T-cell (primary cell): ENCODE measurements at regions not wholly inside any gene's neighbourhood (a gene's known extent, or its start where the extent isn't known, plus 50 kb on each side); places are given as distances from the start of the nearest gene placed in this dataset.
A peak's percentile ranks its signal among the peaks of the same experiment; 100 is the strongest.

Experiments
- ATAC-seq, 4 experiments: fragments of 200-7000 bp in 3 of 4; fragments of 150-1000 bp in 1 of 4; cut with Tn5 transposase; replicated peaks in 1 of 4; 1 replicate in 3 of 4; 2 replicates in 1 of 4; pipeline ENCODE4 v1.10.0; 2021; ENCODE audit warnings: moderate library complexity in 3 of 4, mild to moderate bottlenecking in 2 of 4, moderate number of reproducible peaks in 1 of 4
- CTCF ChIA-PET, 2 donors: fragments of 300-600 bp; sonication (Branson Sonifier 250); formaldehyde crosslinking; loops; one replicate each; lab custom pipeline; 2022; ENCODE audit warnings: antibody characterized with exemption in 2 of 2; lab: Charles Lee
- POLR2A ChIA-PET, 2 donors: fragments of 300-600 bp; sonication (Branson Sonifier 250); formaldehyde crosslinking; loops; one replicate each; lab custom pipeline; 2022; ENCODE audit warnings: antibody characterized with exemption in 2 of 2; lab: Charles Lee
- DNase-seq, 35 experiments: peaks; one replicate each; pipeline versions ENCODE4 v3.0.0 to v3.0.0-alpha.2; 2013 to 2023
- H3K27ac ChIP-seq: one replicate; pipeline ENCODE4 v1.5.1; 2013; ENCODE audit warnings: low read length
- H3K27me3 ChIP-seq, 2 experiments: replicated peaks in 1 of 2; 1 replicate in 1 of 2; 2 replicates in 1 of 2; pipeline versions ENCODE4 v1.6.1 to v1.7.0; 2013; ENCODE audit warnings: low read length in 1 of 2, mixed read lengths in 1 of 2; ENCODE audit not compliant: control insufficient read depth in 2 of 2, insufficient read depth in 2 of 2; ENCODE audit errors: extremely low read depth in 1 of 2
- H3K36me3 ChIP-seq, 2 donors: 1 replicate in 1 of 2; 2 replicates in 1 of 2; pipeline versions ENCODE4 v1.6.1 to v1.7.0; 2013; ENCODE audit warnings: low read length in 1 of 2; ENCODE audit not compliant: control insufficient read depth in 2 of 2, insufficient read depth in 1 of 2; ENCODE audit errors: extremely low read depth in 1 of 2
- H3K4me1 ChIP-seq, 2 experiments: 1 replicate in 1 of 2; 2 replicates in 1 of 2; pipeline versions ENCODE4 v1.6.1 to v1.7.0; 2013; ENCODE audit warnings: low read length in 2 of 2, mixed read lengths in 1 of 2; ENCODE audit not compliant: insufficient read depth in 2 of 2, control insufficient read depth in 1 of 2; ENCODE audit errors: extremely low read depth in 1 of 2
- H3K4me3 ChIP-seq, 2 donors: 1 replicate in 1 of 2; 2 replicates in 1 of 2; pipeline versions ENCODE4 v1.5.1 to v1.7.0; 2013; ENCODE audit warnings: mild to moderate bottlenecking in 2 of 2, low read length in 1 of 2, moderate library complexity in 1 of 2; ENCODE audit not compliant: control insufficient read depth in 1 of 2; ENCODE audit errors: extremely low read depth in 1 of 2
- H3K9me3 ChIP-seq: 2 replicates; pipeline ENCODE4 v1.7.0; 2013
- H3K27ac Mint-ChIP-seq, 2 donors: one replicate each; pipeline ENCODE4 v1.8.0; 2020 to 2021; ENCODE audit warnings: mild to moderate bottlenecking in 2 of 2, mixed read lengths in 2 of 2
- H3K27me3 Mint-ChIP-seq, 2 donors: one replicate each; pipeline ENCODE4 v1.8.0; 2021 to 2022; ENCODE audit warnings: mixed read lengths in 2 of 2
- H3K36me3 Mint-ChIP-seq: one replicate; pipeline ENCODE4 v1.8.0; 2021; ENCODE audit warnings: mixed read lengths
- H3K4me1 Mint-ChIP-seq, 3 donors: one replicate each; pipeline ENCODE4 v1.8.0; 2020 to 2022; ENCODE audit warnings: mixed read lengths in 3 of 3, mild to moderate bottlenecking in 1 of 3
- H3K4me3 Mint-ChIP-seq, 3 donors: one replicate each; pipeline ENCODE4 v1.8.0; 2020 to 2022; ENCODE audit warnings: mild to moderate bottlenecking in 3 of 3, mixed read lengths in 3 of 3, moderate library complexity in 3 of 3
- H3K9me3 Mint-ChIP-seq, 3 donors: one replicate each; pipeline ENCODE4 v1.8.0; 2020 to 2022; ENCODE audit warnings: mixed read lengths in 3 of 3
- WGBS: methylation state at CpG from one replicate; pipeline ENCODE4 v1.1.5; 2013; ENCODE audit warnings: missing lambda C conversion rate; ENCODE audit not compliant: insufficient coverage; 5-methylcytosine and 5-hydroxymethylcytosine counted together

DNA sequence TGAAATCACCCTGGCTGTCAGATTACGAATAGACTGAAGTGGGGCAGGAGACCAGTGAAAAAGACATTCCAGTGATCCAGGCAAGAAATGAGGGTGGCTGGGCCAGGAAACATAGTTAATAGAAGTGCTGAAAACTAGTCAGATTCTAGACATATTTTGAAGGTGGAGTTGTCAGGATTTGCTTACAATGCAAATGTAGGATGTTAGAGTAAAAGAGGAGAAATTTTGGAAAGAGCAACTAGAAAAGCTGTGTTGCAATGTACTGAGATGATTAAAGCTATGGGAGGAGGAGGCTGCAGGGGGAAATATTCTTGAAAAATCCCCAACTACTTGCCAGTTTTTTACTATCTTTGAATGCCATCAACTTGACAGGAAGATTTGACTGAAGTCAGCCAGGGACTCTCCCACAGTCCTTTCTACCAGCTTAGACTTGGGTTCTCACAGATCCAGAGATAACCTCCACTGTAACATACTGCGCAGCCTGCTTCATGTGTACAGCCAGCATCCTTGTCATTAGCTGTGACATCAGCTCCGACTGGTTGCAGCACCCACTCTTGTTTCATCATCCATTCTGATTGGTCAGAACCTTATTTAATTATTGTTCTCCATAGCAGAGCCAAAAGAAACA lies 109.7 kb downstream of the TSEN15 start:
- no peak overlapping the region for H3K4me3 Mint-ChIP-seq
- peak in 1 of 35 experiments; percentile 13 for DNase-seq
- H3K4me3 ChIP-seq: no peak overlapping the region
- H3K4me1 Mint-ChIP-seq: peaks cover 0 to 3% (median 1%) of the 10 kb centered on the region in 3 donors
- H3K36me3 ChIP-seq: no peaks in the 10 kb centered on the region
- WGBS: 58% methylated on average over 2 of the region's 3 CpGs
- no peak overlapping the region for H3K27ac Mint-ChIP-seq
- no peaks in the 10 kb centered on the region for H3K9me3 ChIP-seq
- ChIA-PET CTCF (no interaction called here), POLR2A (interaction anchor here in 1 of 2 donors (0.6 kb wide), 1 partner anchor 52 kb away, joined by 3 read pairs; no protein-coding TSS in a partner anchor)
- no peaks in the 10 kb centered on the region for H3K9me3 Mint-ChIP-seq
- H3K36me3 Mint-ChIP-seq: no peaks in the 10 kb centered on the region
- no peaks in the 10 kb centered on the region for H3K27me3 ChIP-seq
- H3K27me3 Mint-ChIP-seq: no peaks in the 10 kb centered on the region
- peak in 2 of 4 experiments; percentile 47 to 57 for ATAC-seq
- H3K4me1 ChIP-seq: no peaks in the 10 kb centered on the region
- no peak overlapping the region for H3K27ac ChIP-seq

- Histone ChIP-seq H3K9me3 (no peaks in the 10 kb centered on the region), H3K27me3 (no peaks in the 10 kb centered on the region), H3K36me3 (no peaks in the 10 kb centered on the region), H3K4me1 (no peaks in the 10 kb centered on the region), H3K27ac (no peak overlapping the region), H3K4me3 (no peak overlapping the region)
- no peak overlapping the region for H3K4me3 Mint-ChIP-seq
- H3K27ac Mint-ChIP-seq: no peak overlapping the region
- H3K4me1 Mint-ChIP-seq: peaks cover 0 to 3% (median 1%) of the 10 kb centered on the region in 3 donors
- WGBS: 92% methylated on average over 7 of the region's 9 CpGs
- no peaks in the 10 kb centered on the region for H3K9me3 Mint-ChIP-seq
- no peak for DNase-seq
- POLR2A ChIA-PET: no interaction called here
- CTCF ChIA-PET: no interaction called here
- no peak for ATAC-seq
- no peaks in the 10 kb centered on the region for H3K27me3 Mint-ChIP-seq
- H3K36me3 Mint-ChIP-seq: no peaks in the 10 kb centered on the region
Measured at GRCh38 chr1:184162281-184162680, 110.8 kb downstream of the TSEN15 start.

- H3K27ac Mint-ChIP-seq: no peak overlapping the region
- Histone ChIP-seq H3K27me3 (no peaks in the 10 kb centered on the region), H3K9me3 (no peaks in the 10 kb centered on the region), H3K4me1 (no peaks in the 10 kb centered on the region), H3K36me3 (no peaks in the 10 kb centered on the region), H3K27ac (no peak overlapping the region), H3K4me3 (no peak overlapping the region)
- H3K36me3 Mint-ChIP-seq: no peaks in the 10 kb centered on the region
- ATAC-seq (no peak), DNase-seq (no peak)
- no CpG with 5 or more reads among the region's 3 CpGs for WGBS
- CTCF ChIA-PET: no interaction called here
- H3K4me1 Mint-ChIP-seq: peaks cover 0 to 3% (median 1%) of the 10 kb centered on the region in 3 donors
- H3K27me3 Mint-ChIP-seq: no peaks in the 10 kb centered on the region
- no peak overlapping the region for H3K4me3 Mint-ChIP-seq
- POLR2A ChIA-PET: no interaction called here
- peaks cover 0 to 4% (median 3%) of the 10 kb centered on the region in 3 donors for H3K9me3 Mint-ChIP-seq
Measured at GRCh38 chr1:184163674-184164465, 112.3 kb downstream of the TSEN15 start.

DNA sequence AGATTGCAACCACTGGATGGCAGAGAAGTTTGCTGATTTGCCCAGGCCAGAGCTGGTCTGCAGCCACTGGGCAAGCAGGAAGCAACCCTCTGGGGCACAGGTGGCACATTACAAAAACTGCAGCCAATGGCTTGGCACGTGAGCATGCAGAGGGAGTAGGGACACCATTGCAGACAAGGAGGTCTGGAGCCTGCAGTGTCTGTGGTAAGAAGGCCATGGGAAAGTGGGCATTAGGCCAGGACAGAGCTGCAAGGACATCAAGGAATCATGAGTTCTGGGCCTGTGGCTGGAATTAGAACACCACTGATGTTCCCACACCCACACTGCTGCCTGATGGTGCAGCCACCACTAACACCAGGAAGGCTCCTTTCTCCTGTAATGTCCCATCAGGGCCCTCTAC lies 113.0 kb downstream of the TSEN15 start:
- no peak for DNase-seq
- Histone ChIP-seq H3K27ac (no peak overlapping the region), H3K9me3 (no peaks in the 10 kb centered on the region), H3K4me3 (no peak overlapping the region), H3K27me3 (no peaks in the 10 kb centered on the region), H3K36me3 (no peaks in the 10 kb centered on the region), H3K4me1 (no peaks in the 10 kb centered on the region)
- Mint-ChIP-seq H3K4me1 (peaks cover 0 to 3% (median 1%) of the 10 kb centered on the region in 3 donors), H3K27ac (no peak overlapping the region), H3K4me3 (no peak overlapping the region), H3K27me3 (peaks cover 0 to 3% of the 10 kb centered on the region in 2 donors), H3K9me3 (peaks cover 0 to 9% (median 9%) of the 10 kb centered on the region in 3 donors), H3K36me3 (no peaks in the 10 kb centered on the region)
- ATAC-seq: no peak
- WGBS: 80% methylated on average over 1 of the region's 1 CpG
- ChIA-PET POLR2A (no interaction called here), CTCF (no interaction called here)

GRCh38 chr1:184166485-184166884 lies 115.0 kb downstream of the TSEN15 start:
- H3K4me3 Mint-ChIP-seq: no peak overlapping the region
- Histone ChIP-seq H3K36me3 (no peaks in the 10 kb centered on the region), H3K9me3 (no peaks in the 10 kb centered on the region), H3K27ac (no peak overlapping the region), H3K4me3 (no peak overlapping the region), H3K27me3 (no peaks in the 10 kb centered on the region), H3K4me1 (no peaks in the 10 kb centered on the region)
- peaks cover 0 to 9% (median 9%) of the 10 kb centered on the region in 3 donors for H3K9me3 Mint-ChIP-seq
- no peak overlapping the region for H3K27ac Mint-ChIP-seq
- DNase-seq (no peak), ATAC-seq (no peak)
- POLR2A ChIA-PET: no interaction called here
- CTCF ChIA-PET: no interaction called here
- H3K36me3 Mint-ChIP-seq: no peaks in the 10 kb centered on the region
- H3K4me1 Mint-ChIP-seq: peaks cover 0 to 3% (median 1%) of the 10 kb centered on the region in 3 donors
- 100% methylated on average over 1 of the region's 3 CpGs for WGBS
- peaks cover 0 to 3% of the 10 kb centered on the region in 2 donors for H3K27me3 Mint-ChIP-seq

DNA sequence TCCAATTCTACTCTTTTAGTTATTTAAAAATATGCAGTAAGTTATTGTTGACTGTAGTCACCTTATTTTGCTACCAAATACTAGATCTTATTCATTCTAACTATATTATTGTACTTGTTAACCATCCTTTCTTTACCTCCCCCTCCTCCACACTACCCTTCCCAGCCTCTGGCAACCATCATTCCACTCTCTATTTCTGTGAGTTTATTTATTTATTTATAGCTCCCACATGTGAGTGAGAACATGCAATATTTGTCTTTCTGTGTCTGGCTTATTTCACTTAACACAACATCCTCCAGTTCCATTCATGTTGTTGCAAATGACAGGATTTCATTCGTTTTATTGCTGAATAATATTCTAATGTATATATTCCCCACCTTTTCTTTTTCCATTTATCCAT lies 115.8 kb downstream of the TSEN15 start:
- ATAC-seq: no peak

More for the DNA sequence above, 115.8 kb downstream of the TSEN15 start:
- ChIA-PET POLR2A (interaction anchor here in 1 of 2 donors (0.5 kb wide), 1 partner anchor 1144 kb away, joined by 5 read pairs; no protein-coding TSS in a partner anchor), CTCF (interaction anchor here in 1 of 2 donors (0.7 kb wide), 1 partner anchor 1538 kb away, joined by 5 read pairs; no protein-coding TSS in a partner anchor)
- Mint-ChIP-seq H3K9me3 (peaks cover 0 to 9% (median 9%) of the 10 kb centered on the region in 3 donors), H3K27ac (no peak overlapping the region), H3K27me3 (peaks cover 0 to 3% of the 10 kb centered on the region in 2 donors), H3K4me3 (no peak overlapping the region), H3K4me1 (peaks cover 0 to 1% (median 0%) of the 10 kb centered on the region in 3 donors), H3K36me3 (no peaks in the 10 kb centered on the region)
- no peak overlapping the region for H3K27ac ChIP-seq
- no peak for DNase-seq
- no CpG with 5 or more reads among the region's 1 CpG for WGBS
- H3K4me1 ChIP-seq: no peaks in the 10 kb centered on the region
- H3K36me3 ChIP-seq: no peaks in the 10 kb centered on the region
- no peak overlapping the region for H3K4me3 ChIP-seq
- H3K9me3 ChIP-seq: no peaks in the 10 kb centered on the region
- no peaks in the 10 kb centered on the region for H3K27me3 ChIP-seq
